ENCODE measurements at regions not wholly inside any gene's neighbourhood (a gene's known extent, or its start where the extent isn't known, plus 50 kb on each side); places are given as distances from the start of the nearest gene placed in this dataset.

DNA sequence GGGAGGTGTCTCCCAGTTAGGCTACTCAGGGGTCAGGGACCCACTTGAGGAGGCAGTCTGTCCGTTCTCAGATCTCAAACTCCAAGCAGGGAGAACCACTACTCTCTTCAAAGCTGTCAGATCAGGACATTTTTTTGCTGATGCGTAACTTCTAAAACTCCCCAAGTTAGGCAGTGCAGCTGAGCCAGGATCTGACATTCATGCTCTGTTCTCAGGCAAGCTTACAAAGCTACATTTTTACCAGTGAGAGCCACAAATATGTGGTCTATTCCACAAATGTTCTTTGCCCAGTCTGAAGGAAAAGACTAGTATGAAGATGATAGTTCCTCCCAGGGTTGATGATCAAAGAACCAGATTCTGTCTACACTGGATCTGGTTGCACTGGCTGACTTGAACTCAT lies 184.1 kb downstream of the MTCL1 start:
- TF ChIP-seq POLR2AphosphoS5 (IDR thresholded peaks at IDR 0.05): no peak
- TF ChIP-seq CTCF (IDR thresholded peaks at IDR 0.05): no peak
- TF ChIP-seq POLR2A (IDR thresholded peaks at IDR 0.05): no peak
- no peak for TF ChIP-seq EP300 (IDR thresholded peaks at IDR 0.05)
